GM19395 (cell line): ENCODE measurements at regions not wholly inside any gene's neighbourhood (a gene's known extent, or its start where the extent isn't known, plus 50 kb on each side); places are given as distances from the start of the nearest gene placed in this dataset.

Experiments used
- ATAC-seq: cut with Tn5 transposase; IDR thresholded peaks from one replicate; pipeline ENCODE4 v1.9.1; 2021; ENCODE audit warnings: mild to moderate bottlenecking, moderate library complexity; ENCODE audit not compliant: unreplicated experiment

DNA sequence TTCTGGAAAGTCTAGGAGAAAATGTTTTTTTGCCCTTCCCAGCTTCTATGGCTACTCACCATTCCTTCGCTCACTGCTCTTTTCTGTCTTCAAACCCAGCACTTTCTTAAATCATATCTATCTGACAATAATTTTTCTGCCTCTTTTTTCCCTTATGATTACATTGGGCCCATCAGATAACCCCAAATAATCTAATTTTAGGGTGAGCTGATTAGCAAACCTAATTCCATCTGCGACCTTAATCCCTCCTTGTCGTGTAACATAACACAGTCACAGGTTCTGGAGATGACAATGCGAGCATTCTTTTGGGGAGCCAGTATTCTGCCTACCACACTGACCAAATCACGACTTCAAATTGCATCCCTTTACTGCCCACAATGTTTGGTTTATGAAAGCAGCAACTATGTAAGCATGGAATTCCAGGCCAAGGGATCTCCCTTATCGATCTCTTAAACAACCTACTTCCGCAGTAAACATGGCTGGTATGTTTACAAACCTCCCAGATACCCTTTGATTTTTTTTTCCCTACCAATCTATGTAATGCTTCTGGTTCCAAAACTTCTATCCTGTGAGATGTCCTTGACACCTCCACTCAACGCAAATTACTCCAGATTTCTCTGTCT lies 2122.2 kb downstream of the MAT2B start:
- ATAC-seq, result no peak

DNA sequence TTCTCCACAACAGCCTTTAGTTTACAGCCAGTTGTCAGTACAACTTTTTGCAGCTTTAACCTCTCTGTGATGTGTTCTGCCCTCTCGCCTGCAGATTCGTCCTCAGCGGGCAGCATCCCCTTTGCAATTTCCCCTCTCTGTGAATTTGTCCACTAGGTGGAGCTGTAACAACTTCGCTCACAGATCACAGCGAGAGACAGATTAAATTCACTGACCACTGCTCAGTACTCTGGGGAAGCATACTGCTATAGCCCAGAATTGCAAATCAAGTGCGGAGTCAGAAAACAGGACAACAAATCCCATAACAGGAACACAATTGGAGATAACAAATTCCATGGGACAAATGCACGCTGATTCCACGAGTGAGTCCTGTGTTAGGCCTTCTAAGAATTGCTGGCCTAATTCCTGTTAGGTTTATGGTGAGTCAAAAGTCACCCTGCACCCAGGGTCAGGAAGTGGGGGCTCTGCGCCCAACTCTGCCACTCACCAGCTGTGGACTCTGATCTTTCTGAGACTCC lies 2124.9 kb downstream of the MAT2B start:
- peak; percentile 81 for ATAC-seq

DNA sequence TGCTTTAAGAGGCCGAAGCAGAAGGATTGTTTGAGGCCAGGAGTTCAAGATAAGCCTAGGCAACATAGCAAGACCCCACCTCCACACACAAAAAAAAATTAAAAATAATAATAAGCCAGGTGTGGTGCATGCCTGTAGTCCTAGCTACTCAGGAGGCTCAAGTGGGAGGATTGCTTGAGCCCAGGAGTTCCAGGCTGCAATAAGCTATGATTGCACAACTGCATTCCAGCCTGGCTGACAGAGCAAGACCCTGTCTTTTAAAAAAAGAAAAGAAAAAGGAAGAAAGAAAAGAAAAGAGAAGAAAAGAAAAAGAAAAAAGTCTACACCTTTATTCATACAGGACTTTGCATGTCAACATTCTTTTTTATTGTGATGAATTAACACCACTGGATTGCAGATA lies 2125.8 kb downstream of the MAT2B start:
- no peak for ATAC-seq

DNA sequence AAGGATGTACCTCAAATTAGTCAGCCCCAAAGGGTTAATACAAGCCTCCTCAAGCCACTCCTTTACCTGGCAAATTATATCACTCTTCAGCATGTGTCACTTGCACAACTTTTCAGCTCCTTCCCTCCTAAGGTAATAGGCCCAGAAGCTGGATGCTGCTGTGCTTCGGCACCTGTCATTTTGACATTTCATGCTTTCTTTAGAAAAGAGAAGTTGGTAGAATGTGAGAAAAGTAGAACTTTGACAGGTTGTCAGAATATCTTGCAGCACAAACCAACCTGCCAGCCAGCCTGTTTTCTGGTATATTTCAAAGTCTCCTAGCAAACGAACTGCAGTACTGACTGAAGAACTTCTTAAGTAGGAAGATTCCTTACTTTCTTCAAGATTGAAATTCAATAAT lies 2136.9 kb downstream of the MAT2B start:
- ATAC-seq, result no peak

DNA sequence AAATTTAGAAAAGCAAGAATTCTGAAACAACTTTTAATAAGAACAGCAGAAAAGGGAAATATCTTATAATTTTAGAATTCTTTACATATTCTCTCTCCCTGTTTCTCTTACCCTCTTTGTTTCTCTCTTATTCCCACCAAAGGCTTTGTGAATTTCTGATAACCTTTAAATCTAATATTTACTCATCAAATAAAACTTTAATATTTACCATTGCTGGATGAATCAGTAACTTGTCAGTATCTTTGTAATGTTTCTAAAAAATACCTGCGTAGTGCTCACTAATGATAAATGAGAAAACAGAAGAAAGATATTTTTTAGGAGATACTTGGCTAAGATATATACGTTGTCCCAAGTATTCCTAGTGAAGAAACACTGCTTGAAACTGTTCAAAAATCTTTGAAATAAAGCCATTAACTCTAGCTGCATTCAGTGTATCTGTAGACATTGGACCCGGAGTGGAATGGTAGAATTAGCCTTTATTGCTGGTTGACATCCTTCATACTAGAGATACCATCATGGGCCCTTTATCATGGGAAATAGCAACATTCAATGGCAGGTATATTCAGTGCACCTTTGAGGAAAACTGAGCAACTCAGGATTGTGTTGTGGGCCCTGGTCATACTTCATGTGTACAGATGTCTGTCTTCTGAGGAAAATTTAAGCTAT lies 2160.4 kb downstream of the MAT2B start:
- no peak for ATAC-seq

DNA sequence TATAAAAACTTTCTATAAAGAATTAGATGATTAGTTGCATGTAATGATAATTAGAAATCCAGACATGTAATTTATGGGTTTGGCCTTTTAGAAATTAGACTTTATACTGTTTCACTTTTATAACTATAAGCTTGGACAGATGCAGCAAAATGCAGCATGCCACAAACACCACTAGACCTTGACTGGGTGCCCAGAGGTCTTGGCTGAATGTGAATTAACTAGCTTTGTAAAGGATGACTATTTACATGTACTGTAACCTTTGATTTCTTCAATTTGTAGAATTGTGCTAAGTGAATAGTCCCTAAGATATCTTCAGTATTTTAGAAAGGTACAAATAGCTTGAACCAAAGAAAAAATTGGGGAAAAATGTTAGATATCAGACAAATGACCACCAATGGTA lies 2168.1 kb downstream of the MAT2B start:
- no peak for ATAC-seq

DNA sequence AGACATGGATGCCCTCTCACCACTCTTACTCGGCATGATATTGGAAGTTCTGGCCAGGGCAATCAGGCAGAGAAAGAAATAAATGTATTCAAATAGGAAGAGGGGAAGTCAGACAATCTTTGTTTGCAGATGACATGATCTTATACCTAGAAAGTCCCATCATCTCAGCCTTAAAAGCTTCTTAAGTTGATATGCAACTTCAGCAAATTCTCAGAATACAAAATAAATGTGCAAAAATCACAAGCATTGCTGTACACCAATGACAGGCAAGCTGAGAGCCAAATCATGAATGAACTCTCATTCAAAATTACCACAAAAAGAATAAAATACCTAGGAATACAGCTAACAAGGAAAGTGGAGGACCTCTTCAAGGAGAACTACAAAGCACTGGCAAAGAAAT lies 2190.4 kb downstream of the MAT2B start:
- ATAC-seq, result no peak

DNA sequence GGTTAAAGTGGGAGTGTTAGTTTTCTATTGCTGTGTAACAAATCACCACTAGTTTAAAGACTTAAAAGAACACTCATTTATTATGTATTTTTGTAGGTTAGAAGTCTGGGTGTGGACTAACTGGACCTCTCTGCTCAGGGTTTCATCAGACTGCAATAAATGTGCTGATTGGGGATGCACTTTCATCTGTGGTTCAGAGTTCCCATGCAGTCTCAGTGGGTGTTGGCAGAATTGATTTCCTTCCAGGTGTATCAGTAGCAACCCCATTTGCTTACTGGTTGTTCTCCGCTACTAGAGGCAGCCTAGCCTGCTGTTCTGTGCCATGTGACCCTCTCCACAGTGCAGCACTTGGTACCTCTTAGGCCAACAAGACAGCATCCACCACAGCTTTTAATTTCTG lies 2200.5 kb downstream of the MAT2B start:
- no peak for ATAC-seq

DNA sequence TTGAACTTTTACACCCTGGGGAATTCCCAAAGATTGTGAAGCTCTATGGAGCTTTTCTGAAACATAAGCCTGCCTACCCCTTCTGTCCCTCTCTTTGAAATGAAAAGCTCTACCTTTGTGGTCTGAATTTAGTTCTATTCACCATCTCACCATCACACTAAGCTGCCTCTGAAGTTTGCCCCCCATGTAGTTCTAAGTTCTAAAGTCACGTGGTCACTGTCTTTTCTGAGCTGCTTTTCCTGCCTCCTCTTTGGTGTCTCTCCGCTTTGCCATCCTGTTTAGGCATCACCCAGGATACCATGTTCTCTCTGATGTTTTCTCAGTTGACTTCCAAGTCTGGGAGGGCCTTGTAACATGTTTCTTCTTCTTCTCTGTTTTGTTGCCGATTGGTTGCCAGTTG lies 2206.6 kb downstream of the MAT2B start:
- no peak for ATAC-seq

DNA sequence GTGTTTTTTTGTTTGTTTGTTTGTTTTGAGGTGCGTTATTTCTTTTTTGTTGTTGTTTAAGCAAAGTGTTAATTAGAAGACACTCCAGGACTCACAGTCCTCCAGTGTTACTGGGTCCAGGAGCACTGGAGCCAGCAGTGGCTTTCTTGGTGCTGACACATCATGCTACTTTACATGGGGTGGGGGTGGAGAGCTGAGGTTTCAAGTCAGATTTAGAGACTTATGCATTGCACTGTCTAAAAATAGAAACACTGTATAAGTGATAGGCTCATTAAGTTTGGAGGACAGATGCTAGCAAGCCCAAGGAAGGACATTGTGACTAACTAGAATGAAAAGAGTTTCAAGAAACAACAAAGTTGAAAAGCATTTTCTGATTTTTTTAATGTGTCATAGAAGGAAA lies 2209.2 kb downstream of the MAT2B start:
- ATAC-seq, result no peak

DNA sequence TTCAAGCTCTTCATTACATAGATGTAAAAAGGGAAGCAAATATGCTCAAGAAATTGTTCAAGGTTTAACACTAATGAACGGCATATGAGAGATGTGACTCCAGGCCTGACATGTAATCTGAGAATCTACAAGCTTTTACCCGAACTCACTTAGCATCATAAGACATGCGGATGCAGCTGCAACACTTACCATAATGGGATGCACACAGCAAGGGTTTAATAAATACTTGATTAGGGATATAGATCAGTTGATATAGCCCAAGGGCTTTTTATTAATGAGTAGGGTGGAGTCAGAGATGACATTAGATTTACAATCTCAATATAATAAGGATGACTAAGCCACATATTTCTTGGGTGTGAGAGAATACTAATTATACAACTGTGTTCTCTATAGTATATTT lies 2215.5 kb downstream of the MAT2B start:
- no peak for ATAC-seq

DNA sequence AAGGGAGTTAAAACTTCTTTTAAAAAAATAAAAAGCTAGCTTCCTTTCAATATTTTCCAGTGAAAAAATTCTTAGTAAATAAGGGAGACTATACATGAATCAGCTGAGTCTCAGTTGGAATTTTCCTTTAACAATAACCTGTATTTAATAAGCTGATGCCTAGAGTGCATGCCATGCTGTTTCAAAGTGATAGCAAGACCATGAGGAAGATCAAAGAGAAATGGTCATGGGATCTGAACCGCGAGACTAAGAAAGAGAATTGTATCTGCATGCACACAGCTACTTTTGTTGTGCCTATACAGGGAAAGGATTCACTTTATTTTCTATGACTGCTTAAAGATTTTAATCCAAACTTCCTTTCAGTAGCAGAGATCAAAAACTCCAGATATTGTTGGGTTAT lies 2217.0 kb downstream of the MAT2B start:
- ATAC-seq, result no peak

DNA sequence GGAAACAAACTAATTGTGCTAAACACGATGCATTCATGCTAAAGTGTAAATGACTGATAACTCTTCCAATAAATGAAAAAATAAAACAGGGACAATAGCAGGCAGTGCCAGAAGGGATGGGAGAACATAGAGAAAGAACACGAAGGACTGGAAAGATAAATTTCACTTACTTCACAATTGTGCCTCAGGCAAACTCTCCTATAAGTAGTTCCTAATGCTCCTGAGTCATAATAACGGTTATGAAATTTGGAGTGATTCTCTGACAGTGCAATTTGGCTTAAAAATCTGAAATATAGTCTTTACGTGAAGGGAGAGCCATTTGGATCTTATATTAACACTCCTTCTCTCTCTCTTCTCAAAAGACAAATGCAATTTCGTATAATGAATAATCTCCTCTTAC lies 2218.5 kb downstream of the MAT2B start:
- no peak for ATAC-seq

DNA sequence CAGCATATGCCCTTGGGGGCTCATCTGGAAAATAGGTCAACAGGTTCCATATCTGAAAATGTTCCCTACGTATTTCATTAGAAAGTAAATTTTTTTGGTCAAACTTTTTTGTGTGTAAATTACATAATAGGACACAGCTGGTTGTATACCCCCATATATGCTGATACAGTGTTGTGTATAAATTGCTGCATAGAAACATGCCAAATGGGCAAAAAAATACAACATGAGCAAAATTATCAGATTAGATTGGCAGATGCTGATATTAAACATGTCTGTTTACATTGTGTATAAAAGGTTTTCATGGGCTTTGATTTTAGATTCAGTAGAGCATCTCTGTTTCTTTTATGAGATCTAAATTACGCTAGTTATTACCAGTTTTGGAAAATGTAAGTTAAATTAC lies 2223.0 kb downstream of the MAT2B start:
- ATAC-seq, result no peak

DNA sequence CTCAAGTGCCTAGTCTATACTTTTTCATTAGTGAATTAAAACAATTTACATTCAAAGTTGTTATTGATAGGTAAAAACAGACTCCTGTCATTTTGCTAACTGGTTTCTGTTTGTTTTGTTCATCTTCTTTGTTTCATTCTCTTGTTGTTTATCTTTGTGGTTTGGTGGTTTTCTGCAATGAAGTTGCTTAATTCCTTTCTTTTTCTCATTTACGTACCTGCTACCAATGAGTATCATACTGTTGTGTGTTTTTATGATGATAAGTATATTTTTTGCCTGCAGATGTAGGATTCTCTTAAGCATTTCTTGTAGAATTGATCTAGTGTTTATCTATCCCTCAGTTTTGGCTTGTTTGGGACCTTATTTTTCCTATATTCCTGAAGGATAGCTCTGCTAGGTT lies 2230.0 kb downstream of the MAT2B start:
- ATAC-seq, result no peak

DNA sequence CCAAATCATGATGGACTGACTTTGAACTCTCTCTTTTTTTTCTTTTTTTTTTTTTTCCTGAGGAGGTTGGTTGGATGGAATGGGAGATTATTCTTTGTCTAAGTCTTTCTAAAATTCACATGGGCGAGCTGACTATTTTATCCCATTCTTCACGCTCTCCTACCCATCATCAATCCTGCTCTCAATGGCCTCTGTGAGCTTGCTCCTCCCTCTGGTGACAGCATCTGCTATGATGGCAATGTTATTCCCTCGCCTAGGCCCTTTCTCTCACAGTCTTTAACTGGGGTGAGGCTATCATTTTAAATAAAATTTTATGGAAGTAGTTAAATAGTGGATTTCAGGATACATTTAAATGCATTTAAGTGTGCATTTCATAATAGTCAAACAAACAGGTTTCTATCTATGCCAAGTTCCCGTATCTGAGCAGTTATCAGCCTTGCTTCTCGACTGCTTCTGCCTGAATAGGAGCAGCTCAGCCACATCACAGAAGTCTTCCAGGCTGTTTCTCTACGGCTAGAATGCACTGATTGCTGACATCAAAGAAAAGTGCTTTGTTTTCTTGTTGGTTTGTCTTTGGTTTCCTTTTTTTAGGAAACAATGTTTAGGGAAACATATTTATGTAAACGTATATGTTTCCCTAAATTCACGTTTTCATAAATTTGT lies 2233.8 kb downstream of the MAT2B start:
- no peak for ATAC-seq

DNA sequence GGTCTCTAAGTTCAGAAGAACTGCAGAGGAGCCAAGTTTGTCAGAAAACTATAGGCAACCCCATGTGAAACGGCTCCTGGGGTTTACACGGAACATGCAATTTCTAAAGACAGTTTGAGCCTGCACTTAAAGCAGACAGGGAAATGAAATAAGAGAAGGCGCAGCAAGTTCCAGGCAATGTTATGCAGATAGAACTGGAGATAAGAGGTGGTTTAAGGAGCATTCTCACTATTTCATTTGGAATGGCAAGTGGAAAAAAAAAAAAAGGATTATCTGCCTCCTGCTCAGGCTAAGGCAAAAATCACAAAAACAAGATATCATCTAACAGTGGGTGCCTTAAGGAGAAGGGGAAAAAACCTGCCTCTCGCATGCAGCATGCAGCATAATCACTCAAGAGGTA lies 2252.4 kb downstream of the MAT2B start:
- ATAC-seq, result no peak

DNA sequence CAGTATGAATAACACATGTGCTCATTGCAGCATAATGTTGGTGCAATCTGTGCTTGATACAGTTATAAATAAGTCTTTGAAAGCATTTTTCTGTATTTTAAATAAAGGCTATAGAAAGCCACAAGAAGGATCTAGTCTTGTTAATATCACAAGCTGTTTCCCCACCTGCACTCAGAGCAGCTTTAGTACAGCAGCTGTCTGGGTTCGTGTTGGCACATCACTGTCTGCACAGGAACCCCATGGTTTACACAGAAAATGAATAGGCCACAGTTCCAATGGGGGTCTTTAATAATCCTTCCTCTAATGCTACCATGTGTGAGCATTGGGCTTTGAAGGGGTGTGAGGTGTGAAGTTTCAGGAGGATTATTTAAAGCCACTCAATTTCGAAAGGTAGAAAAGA lies 2269.7 kb downstream of the MAT2B start:
- no peak for ATAC-seq

DNA sequence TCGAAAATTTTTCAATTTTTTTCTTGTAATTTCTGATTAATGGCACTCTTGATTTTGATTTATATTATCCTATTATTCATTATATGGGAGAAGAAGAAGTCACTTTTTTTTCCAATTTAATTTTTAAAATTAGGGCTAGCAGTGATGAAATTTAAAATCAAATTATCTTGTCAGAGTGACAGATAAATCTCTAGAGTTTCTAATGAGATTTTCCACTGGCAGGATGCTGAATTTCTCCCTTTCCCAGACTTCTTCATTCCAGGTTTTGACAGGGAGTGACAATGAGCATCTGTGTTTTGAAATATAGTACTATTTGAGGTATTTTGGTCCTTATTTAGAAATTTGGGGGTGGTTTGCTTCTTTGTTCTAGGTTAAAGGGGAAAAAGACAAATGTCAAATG lies 2274.1 kb downstream of the MAT2B start:
- ATAC-seq, result no peak

DNA sequence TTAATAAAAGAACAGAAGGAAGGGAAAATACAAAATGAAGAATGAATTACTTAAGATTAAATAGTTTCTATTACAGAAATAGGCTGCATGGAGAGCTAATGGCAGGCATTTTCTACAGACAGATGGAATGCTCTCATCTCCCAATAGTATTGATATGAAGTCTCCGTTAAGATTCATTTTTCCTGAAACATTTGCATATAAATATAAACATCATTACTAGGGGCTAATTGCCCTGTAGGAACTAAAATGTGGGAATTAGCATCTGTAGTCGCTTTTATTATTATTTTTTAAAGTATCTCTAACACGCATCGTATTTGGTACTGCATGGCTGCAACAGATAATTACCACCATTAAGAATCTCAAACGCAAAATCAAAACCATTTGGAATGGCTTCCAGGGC lies 2275.5 kb downstream of the MAT2B start:
- ATAC-seq, result no peak

DNA sequence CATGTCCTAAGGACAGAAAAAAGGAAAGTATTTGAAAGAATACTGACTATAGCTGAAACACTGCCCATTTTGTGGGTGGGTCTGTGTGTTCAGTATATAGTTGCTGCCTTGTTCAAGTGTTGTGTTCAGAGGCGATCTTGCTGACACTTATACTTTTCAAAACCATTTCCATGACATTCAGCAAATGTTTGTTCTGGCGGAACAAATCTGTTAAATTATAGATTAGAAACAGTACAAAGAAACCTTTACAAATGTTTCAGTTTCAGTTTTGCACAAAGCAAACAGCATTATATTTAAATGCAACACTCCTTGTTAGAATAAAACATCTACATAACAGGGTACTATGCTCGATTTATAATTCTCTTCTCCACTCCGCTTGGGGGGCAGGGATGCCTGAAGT lies 2276.3 kb downstream of the MAT2B start:
- no peak for ATAC-seq

DNA sequence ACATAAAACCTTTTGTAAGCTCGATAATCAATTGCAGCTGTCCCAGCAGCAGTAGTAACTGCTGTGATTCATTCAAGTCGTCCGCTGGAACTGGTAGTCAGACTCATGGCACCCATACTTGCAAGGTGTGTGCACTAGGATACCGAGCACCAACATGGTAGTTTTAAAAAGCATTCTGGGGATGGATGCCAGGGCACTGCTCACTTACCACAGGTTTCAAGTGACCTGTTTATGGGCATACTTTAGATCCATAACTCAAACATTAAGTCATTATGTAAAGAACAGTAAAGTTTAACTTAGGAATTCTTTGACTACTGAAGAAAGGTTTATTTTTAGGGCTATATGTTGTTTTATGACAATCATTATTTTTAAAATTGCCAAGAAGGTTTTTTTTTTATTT lies 2277.6 kb downstream of the MAT2B start:
- no peak for ATAC-seq
